Neural cell (in vitro differentiated cells): ENCODE measurements at regions not wholly inside any gene's neighbourhood (a gene's known extent, or its start where the extent isn't known, plus 50 kb on each side); places are given as distances from the start of the nearest gene placed in this dataset.

ENCODE experiments used
- H2AFZ ChIP-seq: fragments of 200-600, 300-800 bp; sonication (generic), shearing (Covaris generic); 2 replicates; pipeline ENCODE4 v1.6.0; 2014; ENCODE audit warnings: low read depth, mild to moderate bottlenecking, antibody characterized with exemption, low read length, moderate library complexity
- H3F3A ChIP-seq: fragments of 200-600 bp; shearing (Covaris generic); 2 replicates; pipeline ENCODE4 v1.6.1; 2016; ENCODE audit warnings: mild to moderate bottlenecking, moderate library complexity, mixed read lengths, antibody characterized with exemption, low read length; ENCODE audit not compliant: insufficient read depth, poor library complexity, severe bottlenecking
- H3K27ac ChIP-seq: fragments of 200-600, 300-800 bp; sonication (generic), shearing (Covaris generic); 2 replicates; pipeline ENCODE4 v1.5.1; 2014; ENCODE audit warnings: mild to moderate bottlenecking, low read length, moderate library complexity
- H3K27me3 ChIP-seq: fragments of 300-800, 200-600 bp; sonication (generic), shearing (Covaris generic); 2 replicates; pipeline ENCODE4 v1.6.0; 2014; ENCODE audit warnings: mild to moderate bottlenecking, low read depth, low read length, moderate library complexity; ENCODE audit not compliant: insufficient read depth
- H3K36me3 ChIP-seq: fragments of 300-800, 200-600 bp; sonication (generic), shearing (Covaris generic); 2 replicates; pipeline ENCODE4 v1.5.1; 2014; ENCODE audit warnings: mild to moderate bottlenecking, antibody characterized with exemption, low read length, moderate library complexity; ENCODE audit not compliant: insufficient read depth
- H3K4me2 ChIP-seq: fragments of 300-800, 200-600 bp; sonication (generic), shearing (Covaris generic); 2 replicates; pipeline ENCODE4 v1.6.0; 2014; ENCODE audit warnings: mild to moderate bottlenecking, low read length
- H3K4me3 ChIP-seq: fragments of 300-800, 200-600 bp; sonication (generic), shearing (Covaris generic); 2 replicates; pipeline ENCODE4 v1.5.1; 2014; ENCODE audit warnings: mild to moderate bottlenecking, low read length, moderate library complexity
- H3K79me2 ChIP-seq: fragments of 200-600 bp; shearing (Covaris generic); replicated peaks from 2 replicates; pipeline ENCODE4 v1.6.0; 2014; ENCODE audit warnings: mild to moderate bottlenecking, low read length, moderate library complexity; ENCODE audit not compliant: insufficient read depth
- H3K9ac ChIP-seq: fragments of 300-800, 200-600 bp; sonication (generic), shearing (Covaris generic); 2 replicates; pipeline ENCODE4 v1.6.1; 2016; ENCODE audit warnings: mild to moderate bottlenecking, low read length, mixed read lengths
- H3K9me2 ChIP-seq: fragments of 200-600 bp; shearing (Covaris generic); 2 replicates; pipeline ENCODE4 v1.6.1; 2016; ENCODE audit warnings: mild to moderate bottlenecking, low read length, mixed read lengths; ENCODE audit not compliant: insufficient read depth
- H3K9me3 ChIP-seq: fragments of 200-600, 300-800 bp; sonication (generic), shearing (Covaris generic); 2 replicates; pipeline ENCODE4 v1.6.1; 2016; ENCODE audit warnings: mild to moderate bottlenecking, mixed run types, low read length, moderate library complexity, mixed read lengths
- H4K20me1 ChIP-seq: fragments of 200-600 bp; shearing (Covaris generic); 2 replicates; pipeline ENCODE4 v1.6.1; 2016; ENCODE audit warnings: mild to moderate bottlenecking, mixed run types; ENCODE audit not compliant: insufficient read depth
- CTCF ChIP-seq: fragments of 450-650 bp; IDR thresholded peaks from 2 replicates; pipeline ENCODE4 v1.5.1; 2014; ENCODE audit warnings: antibody characterized with exemption, mild to moderate bottlenecking, moderate library complexity; ENCODE audit not compliant: poor library complexity, severe bottlenecking
- EP300 ChIP-seq: fragments of 450-650 bp; conservative IDR thresholded peaks from 2 replicates; pipeline ENCODE4 v1.6.1; 2014; ENCODE audit warnings: antibody characterized with exemption, mild to moderate bottlenecking, moderate library complexity; ENCODE audit not compliant: poor library complexity, severe bottlenecking
- EZH2 ChIP-seq: fragments of 200-600, 300-800 bp; shearing (Covaris generic), sonication (generic); IDR thresholded peaks from 2 replicates; pipeline ENCODE4 v1.6.1; 2014; ENCODE audit warnings: antibody characterized with exemption, low read length, borderline replicate concordance, mild to moderate bottlenecking; ENCODE audit not compliant: insufficient read depth, poor library complexity, severe bottlenecking
- MXI1 ChIP-seq: fragments of 450-650 bp; conservative IDR thresholded peaks from 2 replicates; pipeline ENCODE4 v1.6.1; 2014; ENCODE audit warnings: antibody characterized with exemption, mild to moderate bottlenecking; ENCODE audit not compliant: poor library complexity, severe bottlenecking
- POLR2AphosphoS5 ChIP-seq: IDR thresholded peaks from 2 replicates; pipeline ENCODE4 v1.6.1; 2012
- RAD21 ChIP-seq: fragments of 450-650 bp; conservative IDR thresholded peaks from 2 replicates; pipeline ENCODE4 v1.6.1; 2014; ENCODE audit warnings: antibody characterized with exemption, mild to moderate bottlenecking, moderate library complexity
- REST ChIP-seq: IDR thresholded peaks from 2 replicates; pipeline ENCODE4 v1.6.1; 2012; ENCODE audit warnings: borderline replicate concordance
- SMC3 ChIP-seq: fragments of 450-650 bp; conservative IDR thresholded peaks from 2 replicates; pipeline ENCODE4 v1.6.1; 2014; ENCODE audit warnings: antibody characterized with exemption, mild to moderate bottlenecking, moderate library complexity; ENCODE audit not compliant: poor library complexity
- TAF1 ChIP-seq: IDR thresholded peaks from 2 replicates; pipeline ENCODE4 v1.6.1; 2012; ENCODE audit warnings: low read depth

- Histone ChIP-seq H3F3A (no peaks in the 10 kb centered on the region), H3K27ac (no peak overlapping the region), H3K9ac (no peak overlapping the region), H3K9me3 (no peaks in the 10 kb centered on the region), H3K36me3 (no peaks in the 10 kb centered on the region), H3K27me3 (no peaks in the 10 kb centered on the region), H3K4me3 (no peak overlapping the region), H4K20me1 (no peaks in the 10 kb centered on the region), H3K9me2 (no peaks in the 10 kb centered on the region), H3K4me2 (no peak overlapping the region), H3K79me2 (no peaks in the 10 kb centered on the region), H2AFZ (no peak overlapping the region)
- TF ChIP-seq RAD21 (no peak), REST (no peak), CTCF (no peak), SMC3 (no peak), EP300 (no peak), TAF1 (no peak), POLR2AphosphoS5 (no peak), EZH2 (no peak), MXI1 (no peak)
Measured at GRCh38 chr21:27649323-27649722, 682.4 kb upstream of the ADAMTS5 start.

GRCh38 chr21:27648560-27648959, 681.7 kb upstream of the ADAMTS5 start:
- Histone ChIP-seq H3K9me3 (no peaks in the 10 kb centered on the region), H3K4me3 (no peak overlapping the region), H4K20me1 (no peaks in the 10 kb centered on the region), H3K9me2 (no peaks in the 10 kb centered on the region), H3K27me3 (no peaks in the 10 kb centered on the region), H3K4me2 (no peak overlapping the region), H3K27ac (no peak overlapping the region), H3F3A (no peaks in the 10 kb centered on the region), H3K79me2 (no peaks in the 10 kb centered on the region), H3K36me3 (no peaks in the 10 kb centered on the region), H3K9ac (no peak overlapping the region), H2AFZ (no peak overlapping the region)
- TF ChIP-seq RAD21 (no peak), MXI1 (no peak), EP300 (no peak), EZH2 (no peak), TAF1 (no peak), SMC3 (no peak), REST (no peak), CTCF (no peak), POLR2AphosphoS5 (no peak)
